ENCODE measurements at regions not wholly inside any gene's neighbourhood (a gene's known extent, or its start where the extent isn't known, plus 50 kb on each side); places are given as distances from the start of the nearest gene placed in this dataset.

- H3K36me3 ChIP-seq (ENCODE audit: insufficient read depth, low read length): no peaks in the 10 kb centered on the region
- no peak overlapping the region for H3K4me3 ChIP-seq (ENCODE audit: insufficient read depth, low read depth, low read length)
- no peaks in the 10 kb centered on the region for H3K36me3 Mint-ChIP-seq (ENCODE audit: low read depth, unreplicated experiment)
- H3K79me2 ChIP-seq (ENCODE audit: insufficient read depth, low read length): no peaks in the 10 kb centered on the region
- DNase-seq (ENCODE audit: low read depth): no peak
- no peak overlapping the region for H3K4me2 ChIP-seq (ENCODE audit: low read length)
- peaks cover 13% of the 10 kb centered on the region for H3K9me3 ChIP-seq (ENCODE audit: insufficient read depth, low read depth, low read length)
- peaks cover 29% of the 10 kb centered on the region for H3K27me3 Mint-ChIP-seq (ENCODE audit: low read depth, unreplicated experiment)
- no peak overlapping the region for H3K9ac ChIP-seq (ENCODE audit: low read length)
- no peak overlapping the region for H3K4me3 Mint-ChIP-seq (ENCODE audit: unreplicated experiment)
- no peak overlapping the region for H2AFZ ChIP-seq (ENCODE audit: low read depth, low read length)
- no peaks in the 10 kb centered on the region for H4K20me1 ChIP-seq (ENCODE audit: insufficient read depth, low read length)
- H3K9me3 Mint-ChIP-seq (ENCODE audit: unreplicated experiment): peaks cover 9% of the 10 kb centered on the region
- no peaks in the 10 kb centered on the region for H3K4me1 Mint-ChIP-seq (ENCODE audit: low read depth, unreplicated experiment)
- H3K27ac ChIP-seq (ENCODE audit: low read depth, low read length): no peak overlapping the region
- no peaks in the 10 kb centered on the region for H3K27me3 ChIP-seq (ENCODE audit: insufficient read depth, low read length)
- H3K4me1 ChIP-seq (ENCODE audit: insufficient read depth, low read length): no peaks in the 10 kb centered on the region
- TF ChIP-seq EZH2 (IDR thresholded peaks at IDR 0.05; ENCODE audit: insufficient read depth, low read length): no peak
- TF ChIP-seq CTCF (IDR thresholded peaks at IDR 0.05; ENCODE audit: insufficient read depth, low read depth, low read length): no peak
- H3K27ac Mint-ChIP-seq (ENCODE audit: unreplicated experiment): no peak overlapping the region
- no peak for FAIRE-seq
These were observed 375.0 kb downstream of the IRX2 start for GRCh38 chr5:2376486-2376885.

- no peak overlapping the region for H3K27ac Mint-ChIP-seq (ENCODE audit: unreplicated experiment)
- peaks cover 29% of the 10 kb centered on the region for H3K27me3 Mint-ChIP-seq (ENCODE audit: low read depth, unreplicated experiment)
- H3K4me1 Mint-ChIP-seq (ENCODE audit: low read depth, unreplicated experiment): no peaks in the 10 kb centered on the region
- Histone ChIP-seq H3K79me2 (ENCODE audit: insufficient read depth, low read length) (no peaks in the 10 kb centered on the region), H3K4me2 (ENCODE audit: low read length) (no peak overlapping the region), H3K9me3 (ENCODE audit: insufficient read depth, low read depth, low read length) (peaks cover 14% of the 10 kb centered on the region), H4K20me1 (ENCODE audit: insufficient read depth, low read length) (no peaks in the 10 kb centered on the region), H3K4me3 (ENCODE audit: insufficient read depth, low read depth, low read length) (no peak overlapping the region), H3K4me1 (ENCODE audit: insufficient read depth, low read length) (no peaks in the 10 kb centered on the region), H3K27me3 (ENCODE audit: insufficient read depth, low read length) (no peaks in the 10 kb centered on the region), H2AFZ (ENCODE audit: low read depth, low read length) (no peak overlapping the region), H3K27ac (ENCODE audit: low read depth, low read length) (no peak overlapping the region), H3K36me3 (ENCODE audit: insufficient read depth, low read length) (no peaks in the 10 kb centered on the region), H3K9ac (ENCODE audit: low read length) (no peak overlapping the region)
- no peak overlapping the region for H3K4me3 Mint-ChIP-seq (ENCODE audit: unreplicated experiment)
- FAIRE-seq: no peak
- peaks cover 9% of the 10 kb centered on the region for H3K9me3 Mint-ChIP-seq (ENCODE audit: unreplicated experiment)
- no peak for TF ChIP-seq CTCF (IDR thresholded peaks at IDR 0.05; ENCODE audit: insufficient read depth, low read depth, low read length)
- no peak for TF ChIP-seq EZH2 (IDR thresholded peaks at IDR 0.05; ENCODE audit: insufficient read depth, low read length)
- H3K36me3 Mint-ChIP-seq (ENCODE audit: low read depth, unreplicated experiment): no peaks in the 10 kb centered on the region
- no peak for DNase-seq (ENCODE audit: low read depth)
These were observed 375.7 kb downstream of the IRX2 start for GRCh38 chr5:2375757-2376250.

- no peak overlapping the region for H2AFZ ChIP-seq (ENCODE audit: low read depth, low read length)
- H3K4me1 ChIP-seq (ENCODE audit: insufficient read depth, low read length): no peaks in the 10 kb centered on the region
- H3K79me2 ChIP-seq (ENCODE audit: insufficient read depth, low read length): no peaks in the 10 kb centered on the region
- Mint-ChIP-seq H3K27ac (ENCODE audit: unreplicated experiment) (no peak overlapping the region), H3K9me3 (ENCODE audit: unreplicated experiment) (peaks cover 5% of the 10 kb centered on the region), H3K4me1 (ENCODE audit: low read depth, unreplicated experiment) (no peaks in the 10 kb centered on the region), H3K36me3 (ENCODE audit: low read depth, unreplicated experiment) (no peaks in the 10 kb centered on the region), H3K4me3 (ENCODE audit: unreplicated experiment) (no peak overlapping the region), H3K27me3 (ENCODE audit: low read depth, unreplicated experiment) (peaks cover 29% of the 10 kb centered on the region)
- no peak overlapping the region for H3K4me2 ChIP-seq (ENCODE audit: low read length)
- H3K27ac ChIP-seq (ENCODE audit: low read depth, low read length): no peak overlapping the region
- peaks cover 14% of the 10 kb centered on the region for H3K9me3 ChIP-seq (ENCODE audit: insufficient read depth, low read depth, low read length)
- no peak for FAIRE-seq
- DNase-seq (ENCODE audit: low read depth): no peak
- no peaks in the 10 kb centered on the region for H4K20me1 ChIP-seq (ENCODE audit: insufficient read depth, low read length)
- H3K9ac ChIP-seq (ENCODE audit: low read length): no peak overlapping the region
- no peaks in the 10 kb centered on the region for H3K36me3 ChIP-seq (ENCODE audit: insufficient read depth, low read length)
- no peaks in the 10 kb centered on the region for H3K27me3 ChIP-seq (ENCODE audit: insufficient read depth, low read length)
- H3K4me3 ChIP-seq (ENCODE audit: insufficient read depth, low read depth, low read length): no peak overlapping the region
- TF ChIP-seq EZH2 (IDR thresholded peaks at IDR 0.05; ENCODE audit: insufficient read depth, low read length) (no peak), CTCF (IDR thresholded peaks at IDR 0.05; ENCODE audit: insufficient read depth, low read depth, low read length) (no peak)
These were observed 376.2 kb downstream of the IRX2 start for GRCh38 chr5:2375291-2375690.

All from astrocyte (in vitro differentiated cells and primary cell).